IPS DF 19.7 (cell line): ENCODE measurements at regions not wholly inside any gene's neighbourhood (a gene's known extent, or its start where the extent isn't known, plus 50 kb on each side); places are given as distances from the start of the nearest gene placed in this dataset.
"Not testable (repeated sequence)": the region's sequence is repeated elsewhere in the genome, so short reads cannot be mapped to it uniquely, and the experiment has no call there.

Source experiments
- DNase-seq: peaks from one replicate; pipeline ENCODE4 v3.0.0-alpha.2; 2013; ENCODE audit warnings: low read depth, low spot score

DNA sequence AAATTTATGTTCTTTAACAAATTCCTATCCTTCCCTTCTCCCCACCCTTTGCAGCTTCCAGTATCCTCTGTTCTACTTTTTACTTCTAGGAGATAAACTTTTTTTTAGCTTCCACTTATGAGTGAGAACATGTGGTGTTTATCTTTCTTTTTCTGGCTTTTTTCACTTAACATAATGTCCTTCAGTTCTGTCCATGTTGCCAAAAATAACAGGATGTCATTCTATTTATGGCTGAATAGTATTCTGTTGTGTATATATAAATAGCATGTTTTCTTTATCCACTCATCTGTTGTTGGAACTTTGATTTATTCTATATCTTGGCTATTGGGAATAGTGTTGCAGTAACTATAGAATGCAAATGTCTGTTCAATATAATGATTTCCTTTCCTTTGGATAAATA, 1191.2 kb downstream of the CNTNAP5 start:
- no peak for DNase-seq

DNA sequence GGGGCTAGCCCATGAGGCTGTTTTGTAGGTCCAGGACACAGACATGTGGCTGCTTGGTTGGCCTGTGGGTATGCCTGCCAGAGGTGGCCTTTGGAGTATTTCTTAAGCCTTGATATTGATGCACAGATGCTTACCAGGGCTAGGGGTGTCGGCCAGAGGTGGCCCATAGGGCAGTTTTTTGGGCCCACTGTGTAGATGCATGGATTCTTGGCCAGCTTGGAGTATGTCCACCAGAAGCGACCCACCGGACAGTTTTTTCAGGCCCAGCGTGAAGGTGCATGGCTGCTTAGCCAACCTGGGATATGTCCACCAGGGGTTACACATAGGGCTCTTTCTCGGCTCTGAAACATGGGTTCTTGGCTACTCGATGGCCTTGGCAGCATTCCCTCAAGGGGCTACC, 1199.1 kb downstream of the CNTNAP5 start:
- DNase-seq: no peak

DNA sequence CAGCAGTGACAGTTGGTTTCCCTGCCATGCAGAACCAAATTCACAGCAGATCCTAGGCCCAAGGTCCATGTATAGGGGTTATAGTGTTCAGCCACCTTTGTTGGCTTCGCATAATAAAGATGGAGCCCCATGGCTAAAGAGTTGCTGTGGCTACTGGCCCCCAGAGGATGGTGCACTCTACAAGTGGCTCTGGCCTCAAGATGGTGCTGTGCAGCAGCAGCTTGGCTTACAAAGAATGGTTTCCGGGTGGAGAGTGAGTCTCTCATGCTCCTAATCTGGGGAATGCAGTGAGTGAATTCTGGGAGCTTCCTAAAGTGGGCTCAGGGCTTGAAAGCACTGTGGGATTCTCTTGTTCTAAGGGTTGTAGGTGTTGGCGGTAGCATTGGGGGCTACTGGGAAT, 1199.7 kb downstream of the CNTNAP5 start:
- no peak for DNase-seq

GRCh38 chr2:125227843-125228392, 1202.8 kb downstream of the CNTNAP5 start:
- no peak for DNase-seq

DNA sequence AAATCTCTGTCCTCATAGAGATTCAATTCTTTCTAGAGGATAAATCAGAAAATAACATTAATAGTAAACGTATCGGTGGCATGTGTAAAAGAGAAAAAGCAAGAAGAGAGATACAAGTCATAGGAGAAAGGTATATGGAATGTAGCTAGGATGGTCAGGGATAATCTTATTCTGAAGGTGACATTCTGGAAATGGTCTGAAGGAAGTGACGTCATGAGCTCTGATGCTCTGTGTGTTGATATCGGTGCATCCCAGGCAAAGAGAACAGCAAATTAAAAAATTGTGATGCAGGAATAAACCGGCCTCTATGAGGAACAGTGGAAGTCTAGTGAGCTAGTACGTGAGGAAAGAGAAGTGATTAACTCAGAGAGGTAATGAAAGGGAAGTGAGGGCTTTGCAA, 1215.8 kb downstream of the CNTNAP5 start:
- DNase-seq: no peak

DNA sequence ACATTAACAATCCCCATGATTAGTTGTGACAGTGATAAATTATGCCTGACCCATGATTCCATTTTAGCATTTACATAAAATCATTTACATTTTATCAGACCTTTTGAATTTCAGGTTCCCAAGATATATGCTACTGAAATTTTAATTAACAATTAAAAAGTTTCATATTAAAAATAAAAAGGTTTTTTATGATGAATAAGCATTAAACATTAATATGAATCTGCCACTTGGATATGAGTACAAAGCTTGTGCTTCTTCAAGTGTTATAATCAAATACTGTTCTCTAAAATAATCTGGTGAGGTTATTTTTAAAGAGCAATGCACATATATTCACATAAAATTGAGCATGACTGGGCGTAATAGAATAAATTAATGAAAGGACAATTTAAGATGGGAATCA, 1218.0 kb downstream of the CNTNAP5 start:
- no peak for DNase-seq

DNA sequence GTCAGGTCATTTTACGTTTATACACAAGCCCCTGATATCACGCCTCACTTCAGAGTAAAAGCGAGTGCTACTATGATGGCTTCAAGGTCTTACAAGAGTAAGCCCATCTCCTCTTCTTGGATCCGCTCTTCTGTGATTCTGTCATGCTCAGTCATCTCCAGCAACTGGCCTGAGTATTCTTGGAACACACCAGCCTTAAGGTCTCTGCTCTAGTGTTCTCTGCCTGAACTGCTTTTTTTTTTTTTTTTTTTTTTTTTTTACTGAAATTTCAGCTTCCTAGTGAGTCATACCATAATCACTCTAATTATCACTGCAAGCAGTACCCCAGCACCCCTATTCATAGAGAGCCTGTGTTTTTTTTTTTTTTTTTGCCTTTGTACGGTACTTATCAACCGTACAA, 1228.9 kb downstream of the CNTNAP5 start:
- DNase-seq: no peak

GRCh38 chr2:125259451-125259850, 1234.4 kb downstream of the CNTNAP5 start:
- DNase-seq: no peak

GRCh38 chr2:125260366-125260930, 1235.4 kb downstream of the CNTNAP5 start:
- not testable (repeated sequence) for DNase-seq

GRCh38 chr2:125264453-125264852, 1239.4 kb downstream of the CNTNAP5 start:
- no peak for DNase-seq

DNA sequence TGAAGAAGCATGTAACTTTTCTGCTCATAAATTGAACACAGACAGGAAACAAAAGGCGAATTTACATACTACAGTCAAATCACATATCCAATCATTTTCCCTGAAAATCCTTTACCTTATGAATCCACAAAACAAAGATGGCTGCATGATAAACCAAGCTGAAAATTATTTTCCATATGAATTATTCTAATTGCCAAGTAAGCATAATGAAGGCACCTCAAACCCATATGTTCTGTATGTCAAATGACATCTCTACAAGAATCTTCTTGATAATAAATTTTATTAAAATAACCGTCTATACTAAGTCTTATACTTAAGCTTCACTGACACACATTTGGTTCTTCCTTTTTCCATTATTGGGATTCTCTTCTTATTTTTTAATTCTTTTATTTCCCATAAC, 1242.6 kb downstream of the CNTNAP5 start:
- DNase-seq: no peak

- DNase-seq: no peak
Measured at GRCh38 chr2:125272651-125273050, 1247.6 kb downstream of the CNTNAP5 start.

GRCh38 chr2:125274718-125275117, 1249.6 kb downstream of the CNTNAP5 start:
- no peak for DNase-seq

DNA sequence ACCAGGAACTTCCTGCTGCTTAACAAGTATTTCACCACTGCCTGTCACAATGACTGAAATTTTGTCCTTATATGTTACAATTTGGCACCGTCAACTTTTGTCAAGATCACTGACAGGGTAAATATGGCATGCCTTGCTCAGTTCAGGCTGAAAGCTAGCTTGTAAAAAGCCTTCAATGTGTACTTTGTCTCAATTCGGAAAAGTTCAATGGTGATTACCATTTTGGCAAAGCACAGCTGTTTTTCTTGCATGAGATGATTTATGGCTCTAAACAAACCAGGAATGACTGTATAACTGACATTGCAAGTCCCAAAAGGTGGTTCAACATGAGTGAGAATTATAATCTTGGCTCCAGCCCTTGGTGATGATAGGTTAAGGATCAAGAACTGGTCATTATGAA, 1255.2 kb downstream of the CNTNAP5 start:
- no peak for DNase-seq

GRCh38 chr2:125281242-125281641, 1256.2 kb downstream of the CNTNAP5 start:
- DNase-seq: no peak

GRCh38 chr2:125296742-125297141, 1271.7 kb downstream of the CNTNAP5 start:
- DNase-seq: no peak

GRCh38 chr2:125310657-125311364, 1285.7 kb downstream of the CNTNAP5 start:
- DNase-seq: no peak

- no peak for DNase-seq
Measured at GRCh38 chr2:125312342-125312741, 1287.3 kb downstream of the CNTNAP5 start.

- DNase-seq: no peak
Measured at GRCh38 chr2:125313806-125314205, 1288.7 kb downstream of the CNTNAP5 start.

DNA sequence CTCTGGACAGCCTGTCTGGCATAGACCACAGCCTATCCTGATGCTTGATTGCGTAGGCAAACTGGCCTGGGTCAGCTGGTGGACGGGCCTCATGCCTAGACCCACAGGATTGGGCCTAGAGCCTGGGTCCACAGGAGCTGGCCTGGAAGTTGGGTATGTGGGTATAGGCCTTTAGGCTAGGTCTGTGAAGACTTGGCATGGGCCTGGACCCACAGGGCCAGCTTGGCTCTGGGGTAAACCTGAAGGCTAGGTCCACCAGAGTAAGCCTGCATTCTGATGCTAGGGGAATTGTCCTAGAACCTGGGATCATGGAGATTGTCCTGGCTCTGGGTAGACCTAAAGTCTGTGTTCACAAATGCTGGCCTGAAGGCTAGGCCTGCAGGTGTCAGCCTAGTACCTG, 1293.7 kb downstream of the CNTNAP5 start:
- no peak for DNase-seq

DNA sequence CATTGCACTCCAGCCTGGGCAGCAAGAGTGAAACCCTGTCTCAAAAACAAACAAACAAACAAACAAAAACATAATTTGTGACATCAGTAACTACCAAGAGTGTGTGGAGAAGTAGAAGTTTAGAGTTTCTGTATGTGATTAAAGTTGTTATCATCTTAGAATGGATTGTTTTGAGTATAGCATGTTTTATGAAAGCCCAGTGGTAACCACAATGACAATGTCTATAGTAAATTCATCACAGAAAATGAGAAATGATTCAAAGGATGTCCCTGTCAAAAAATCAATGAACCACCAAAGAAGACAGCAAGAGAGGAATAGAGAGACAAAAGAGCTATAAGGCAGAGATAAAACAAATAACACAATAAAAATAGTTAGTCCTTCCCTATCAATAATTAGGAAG, 1299.2 kb downstream of the CNTNAP5 start:
- DNase-seq: no peak

- DNase-seq: no peak
Measured at GRCh38 chr2:125330133-125330532, 1305.0 kb downstream of the CNTNAP5 start.

DNA sequence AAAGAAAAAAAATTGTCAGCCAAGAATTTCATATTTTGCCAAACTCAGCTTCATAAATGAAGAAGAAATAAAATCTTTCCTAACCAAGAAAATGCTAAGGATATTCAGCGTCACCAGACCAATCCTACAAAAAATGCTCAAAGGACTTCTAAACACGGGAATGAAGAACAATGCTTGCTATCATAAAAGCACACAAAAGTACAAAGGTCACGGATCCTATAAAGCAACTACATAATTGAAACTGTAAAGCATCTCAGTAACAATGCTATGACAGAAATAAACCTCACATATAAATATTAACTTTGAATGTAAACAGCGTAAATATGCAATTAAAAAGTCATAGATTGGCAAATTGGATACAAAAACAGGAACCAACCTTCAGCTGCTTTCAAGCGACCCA, 1314.6 kb upstream of the GYPC start:
- DNase-seq: no peak
